ENCODE measurements at regions not wholly inside any gene's neighbourhood (a gene's known extent, or its start where the extent isn't known, plus 50 kb on each side); places are given as distances from the start of the nearest gene placed in this dataset.
"Not testable (repeated sequence)": the region's sequence is repeated elsewhere in the genome, so short reads cannot be mapped to it uniquely, and the experiment has no call there.

DNA sequence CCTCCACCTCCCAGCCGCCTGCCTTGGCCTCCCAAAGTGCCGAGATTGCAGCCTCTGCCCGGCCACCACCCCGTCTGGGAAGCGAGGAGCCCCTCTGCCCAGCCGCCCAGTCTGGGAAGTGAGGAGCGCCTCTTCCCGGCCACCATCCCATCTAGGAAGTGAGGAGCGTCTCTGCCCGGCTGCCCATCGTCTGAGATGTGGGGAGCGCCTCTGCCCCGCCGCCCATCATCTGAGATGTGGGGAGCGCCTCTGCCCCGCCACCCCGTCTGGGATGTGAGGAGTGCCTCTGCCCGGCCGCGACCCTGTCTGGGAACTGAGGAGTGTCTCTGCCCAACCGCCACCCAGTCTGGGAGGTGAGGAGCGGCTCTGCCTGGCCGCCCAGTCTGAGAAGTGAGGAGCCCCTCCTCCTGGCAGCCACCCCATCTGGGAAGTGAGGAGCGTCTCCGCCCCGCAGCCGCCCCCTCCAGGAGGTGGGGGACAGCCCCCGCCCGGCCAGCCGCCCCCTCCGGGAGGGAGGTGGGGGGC is 296.3 kb downstream of the HNRNPD start:
- not testable (repeated sequence) for DNase-seq

DNA sequence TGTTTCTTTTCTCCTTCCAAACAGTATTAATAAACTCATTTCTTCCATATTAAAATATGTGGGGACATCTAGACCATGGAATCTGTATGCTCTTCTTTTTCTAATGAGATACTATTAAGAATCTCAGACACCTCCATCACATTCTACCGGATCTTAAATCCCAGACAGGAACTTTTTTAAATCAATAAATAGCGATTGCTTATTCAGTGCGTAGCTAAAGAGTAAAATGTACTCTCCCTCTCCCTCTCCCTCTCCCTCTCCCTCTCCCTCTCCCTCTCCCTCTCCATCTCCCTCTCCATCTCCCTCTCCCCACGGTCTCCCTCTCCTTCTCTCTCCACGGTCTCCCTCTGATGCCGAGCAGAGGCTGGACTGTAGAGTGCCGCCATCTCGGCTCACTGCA is 297.0 kb downstream of the HNRNPD start:
- ATAC-seq, result no peak

More for the DNA sequence above, 296.3 kb downstream of the HNRNPD start:
- not testable (repeated sequence) for ATAC-seq

DNA sequence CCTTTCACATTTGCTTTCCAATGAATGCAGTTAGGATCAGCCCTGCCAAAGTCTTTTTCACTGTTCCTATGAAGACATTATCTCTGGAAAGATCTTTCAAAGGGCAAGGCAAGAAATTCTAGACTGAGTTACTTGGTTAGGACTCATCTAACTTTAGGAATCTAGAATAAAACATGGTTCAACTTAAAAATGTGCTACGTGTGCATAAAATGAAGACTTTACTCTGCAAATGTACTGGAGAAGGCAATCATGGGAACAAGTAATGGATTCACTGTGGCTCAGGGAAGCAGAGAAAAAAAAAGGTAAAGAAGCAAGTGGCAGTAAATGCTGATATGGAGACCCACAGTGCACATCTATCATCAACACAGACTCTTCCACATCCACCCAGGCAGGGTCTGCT is 297.4 kb downstream of the HNRNPD start:
- ATAC-seq (no peak), DNase-seq (no peak)

More for the DNA sequence above, 297.0 kb downstream of the HNRNPD start:
- no peak for DNase-seq

GRCh38 chr4:82071951-82072350 is 301.8 kb downstream of the HNRNPD start:
- no peak for DNase-seq
- no peak for ATAC-seq

DNA sequence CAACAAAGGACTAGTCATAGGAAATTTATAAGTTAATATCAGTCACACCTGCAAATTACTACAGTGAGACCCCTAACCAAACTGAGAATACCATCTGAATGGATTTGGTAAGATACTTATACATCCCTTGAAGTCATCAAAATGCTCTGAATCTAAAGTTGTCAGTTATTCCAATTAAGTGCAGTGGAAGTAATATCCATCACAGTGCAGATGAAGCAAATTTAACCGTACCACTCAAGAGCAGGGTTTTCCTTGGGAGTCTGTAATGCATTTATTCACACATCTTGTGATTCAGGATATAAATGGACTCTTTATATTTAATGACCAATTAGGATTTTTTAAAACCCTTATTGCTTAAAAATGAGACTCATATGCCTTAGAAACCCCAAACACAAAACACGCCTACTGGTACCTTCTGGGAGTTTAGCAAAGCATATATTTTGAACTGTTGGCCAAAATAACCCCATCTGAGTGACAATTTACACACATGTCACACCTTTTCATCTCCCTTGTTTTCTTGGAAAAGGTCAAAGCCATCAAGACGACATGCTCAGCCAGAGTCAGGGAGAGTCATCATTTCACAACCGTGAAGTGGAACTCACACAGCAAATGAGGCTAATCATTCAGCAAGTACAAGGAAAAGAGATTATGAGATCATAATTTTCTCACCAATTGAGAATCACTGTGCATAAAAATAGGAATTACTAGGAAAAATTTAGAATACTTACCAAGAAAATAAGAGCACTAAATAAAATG is 303.7 kb downstream of the HNRNPD start:
- ATAC-seq, result no peak
- no peak for DNase-seq

- DNase-seq (no peak), ATAC-seq (no peak)
These were observed 310.8 kb downstream of the HNRNPD start for GRCh38 chr4:82063017-82063416.

DNA sequence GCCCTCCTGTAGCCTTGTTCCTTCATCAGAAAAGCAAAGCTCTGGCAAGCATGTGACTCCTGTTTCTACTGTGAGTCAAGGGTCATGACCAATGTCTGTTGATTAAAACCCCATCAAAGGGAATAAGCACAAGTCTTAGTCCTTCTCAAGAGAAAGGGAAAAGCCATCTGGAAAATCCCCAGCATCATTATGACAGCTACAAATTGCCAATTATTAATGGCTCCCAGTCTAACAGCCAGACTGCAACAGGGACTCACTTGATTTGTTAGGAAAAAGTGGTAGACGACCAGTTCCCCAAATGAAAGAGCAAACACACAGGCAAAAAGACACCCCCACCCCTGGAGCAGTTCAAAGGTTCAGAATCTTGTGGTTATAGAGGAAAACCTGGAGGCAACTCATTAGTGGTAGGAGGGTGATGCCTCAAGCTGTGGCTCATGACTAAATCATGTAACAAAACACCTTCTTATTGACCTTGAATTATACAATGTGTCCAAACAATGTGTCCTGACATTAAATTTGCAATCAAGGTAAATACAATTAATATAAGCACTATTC is 315.7 kb downstream of the HNRNPD start:
- DNase-seq, result no peak
- no peak for ATAC-seq

- ATAC-seq (no peak), DNase-seq (no peak)
These were observed 318.6 kb downstream of the HNRNPD start for GRCh38 chr4:82055156-82055555.

- ATAC-seq, result no peak
- DNase-seq, result no peak
These were observed 320.4 kb downstream of the HNRNPD start for GRCh38 chr4:82053396-82053795.

DNA sequence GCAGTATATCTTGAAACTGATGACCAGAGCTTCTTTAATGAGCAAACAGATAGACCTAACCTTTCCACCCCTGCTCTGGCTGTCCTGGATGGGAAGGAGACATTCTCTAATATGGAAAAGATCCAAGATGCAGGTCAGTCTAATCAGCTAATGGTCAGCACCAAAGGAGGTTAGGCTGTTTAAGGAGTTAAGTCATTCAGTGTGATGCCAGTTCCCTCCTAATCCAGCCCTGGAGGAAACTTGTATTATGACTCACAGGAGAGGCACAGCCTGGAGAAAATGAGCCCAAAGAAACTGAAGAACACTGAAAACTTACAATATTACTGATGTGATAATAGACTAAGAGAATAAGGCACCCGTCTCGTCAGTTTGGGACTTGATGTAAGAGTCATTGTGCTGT is 323.0 kb downstream of the HNRNPD start:
- ATAC-seq (no peak), DNase-seq (no peak)

DNA sequence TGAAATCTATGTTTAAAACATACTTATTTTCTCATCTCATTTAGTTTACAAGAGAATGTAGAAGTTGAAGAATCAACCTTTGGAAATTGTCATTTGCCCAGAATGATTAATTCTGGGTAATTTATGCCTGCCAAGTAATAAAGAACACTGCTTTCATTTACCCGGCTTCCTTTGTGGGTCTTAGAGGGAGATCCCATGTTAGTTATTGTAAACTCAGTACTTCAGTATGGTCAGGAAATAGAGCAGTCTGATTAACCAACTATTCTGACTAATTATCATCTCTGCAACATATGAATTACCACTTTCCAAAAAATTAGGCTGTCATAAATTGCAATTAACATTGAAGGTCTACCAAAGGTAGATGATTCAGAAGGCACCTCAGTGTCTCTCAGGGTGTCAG is 324.5 kb downstream of the HNRNPD start:
- ATAC-seq (no peak), DNase-seq (no peak)

DNA sequence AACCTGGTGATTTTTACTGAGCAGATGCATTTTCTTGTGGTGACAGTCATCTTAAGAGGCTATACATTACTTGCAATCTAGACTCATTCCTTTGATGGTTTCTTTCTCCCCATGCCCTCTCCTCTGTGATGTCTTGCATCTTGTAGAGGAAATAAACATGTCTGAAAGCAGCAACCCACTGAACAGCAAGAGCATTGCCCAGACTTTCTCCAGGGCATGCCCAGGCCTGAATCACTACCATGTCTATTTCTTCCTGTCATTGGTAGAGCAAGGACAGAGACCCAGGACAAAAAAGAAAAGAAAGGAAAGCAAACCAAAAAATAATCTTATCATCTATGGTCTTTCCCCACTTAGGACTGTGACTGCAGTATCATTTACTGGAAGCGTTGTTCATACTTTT is 326.1 kb downstream of the HNRNPD start:
- ATAC-seq (no peak), DNase-seq (no peak)

DNA sequence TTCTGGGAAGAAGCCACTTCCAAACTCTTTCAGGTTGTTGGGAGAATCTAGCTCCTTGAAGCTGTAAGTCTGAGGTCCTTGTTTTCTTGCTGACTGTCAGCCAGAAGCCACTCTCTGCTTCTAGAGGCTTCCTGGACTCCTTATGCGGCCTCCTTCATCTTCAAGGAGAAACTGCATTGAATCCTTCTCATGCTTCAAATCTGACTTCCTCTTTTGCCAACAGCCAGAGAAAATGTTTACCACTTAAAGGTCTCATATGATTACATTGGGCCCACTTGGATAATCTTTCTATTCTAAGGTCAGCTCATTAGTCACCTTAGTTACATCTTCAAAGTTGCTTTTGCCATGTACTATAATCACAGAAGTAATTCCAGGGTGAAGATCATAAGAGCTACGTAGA is 327.0 kb downstream of the HNRNPD start:
- DNase-seq, result no peak
- ATAC-seq, result no peak

GRCh38 chr4:82045267-82045666 is 328.5 kb downstream of the HNRNPD start:
- no peak for DNase-seq
- ATAC-seq, result no peak

DNA sequence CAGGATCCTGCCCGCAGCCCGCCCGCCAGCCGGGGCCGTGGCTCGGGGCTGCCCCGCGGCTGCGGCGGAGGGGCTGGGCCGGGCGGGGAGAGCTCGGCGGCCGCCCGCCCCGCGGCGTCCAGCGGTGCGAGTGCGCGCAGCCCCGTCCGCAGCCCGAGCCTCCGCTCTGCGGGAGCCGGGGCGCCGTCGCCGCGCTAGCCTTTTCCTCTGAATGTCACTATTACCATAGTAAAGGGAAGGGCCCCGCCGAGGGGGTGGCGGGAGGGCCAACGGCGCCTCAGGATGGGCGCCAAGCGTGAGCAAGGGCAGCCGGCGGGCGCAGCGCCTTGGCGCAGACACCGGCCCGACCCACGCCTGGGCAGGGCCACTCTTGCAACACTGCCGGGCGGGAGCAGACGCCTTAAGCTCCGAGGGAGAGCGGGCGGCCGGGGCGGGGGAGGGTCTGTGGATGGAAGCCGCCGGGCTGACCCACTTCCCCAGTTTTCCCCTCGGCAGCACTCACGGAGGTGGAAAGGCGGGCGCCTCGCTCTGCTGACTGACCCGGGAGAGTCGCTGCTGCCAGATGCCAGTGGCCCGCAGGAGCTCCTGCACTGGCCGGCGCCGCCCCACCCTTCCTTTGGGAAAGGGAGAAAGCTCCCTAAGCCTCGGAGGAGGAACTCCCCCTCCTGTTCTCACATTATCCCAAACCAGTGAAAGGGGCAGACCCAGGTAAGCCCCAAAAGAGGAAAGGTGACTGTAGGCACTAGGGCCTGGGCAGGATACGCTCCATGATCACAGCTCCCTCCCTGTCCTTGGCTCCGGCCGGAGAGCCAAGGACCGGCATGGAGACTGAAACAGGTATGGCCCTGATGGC is 329.4 kb downstream of the HNRNPD start:
- ATAC-seq (peak; percentile 50), DNase-seq (peak; percentile 35)

DNA sequence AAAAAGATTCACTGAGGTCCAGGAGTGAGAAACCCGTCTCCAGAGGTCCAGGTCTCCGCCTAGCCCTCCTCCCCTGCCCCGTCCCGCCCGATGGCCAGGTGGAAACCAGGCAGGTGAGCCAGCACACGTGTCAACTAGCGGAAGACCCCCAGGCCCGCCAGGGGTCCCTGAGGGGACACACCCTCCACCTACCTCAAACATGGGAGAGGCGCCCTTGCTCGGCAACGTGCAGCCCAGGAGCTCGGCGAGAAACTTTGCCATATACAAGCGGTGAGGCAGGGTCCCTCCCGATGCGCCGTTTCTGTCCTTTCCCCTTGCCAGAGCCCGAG is 330.0 kb downstream of the HNRNPD start:
- ATAC-seq, result no peak
- peak; percentile 10 for DNase-seq

DNA sequence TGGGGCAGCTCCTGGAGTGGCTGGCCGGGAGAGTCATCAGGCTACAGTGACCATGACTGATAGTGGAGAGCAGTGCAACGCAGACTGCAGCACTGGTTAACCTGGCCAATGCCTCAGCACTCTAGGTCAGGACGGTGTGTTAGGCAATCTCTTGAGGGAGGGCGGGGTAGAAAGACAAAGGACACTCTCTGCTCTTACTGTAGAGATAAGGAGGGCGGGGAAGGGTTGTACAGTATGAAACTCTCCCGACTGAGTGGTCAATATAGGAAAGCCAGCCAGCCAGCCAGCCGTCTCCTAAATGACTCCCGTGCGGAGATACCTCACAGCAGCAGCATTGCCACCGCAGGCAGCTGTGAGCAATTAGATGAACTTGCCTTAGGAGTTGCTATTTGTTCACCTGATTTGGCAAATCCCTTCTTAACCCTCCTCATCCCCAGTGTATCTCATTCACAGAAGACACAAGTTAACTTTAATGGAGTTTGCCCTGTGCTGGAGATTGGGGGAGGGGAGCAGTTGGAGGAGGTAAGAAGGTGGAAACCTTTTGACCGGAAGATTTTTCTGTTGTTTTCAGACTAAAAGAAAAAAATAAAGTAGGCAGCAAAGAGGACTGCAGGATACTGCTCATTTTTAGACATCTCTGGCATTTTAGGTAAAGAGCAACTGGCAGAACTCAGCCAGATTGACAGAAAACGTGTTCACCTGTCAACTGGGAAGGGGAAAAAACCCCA is 330.5 kb downstream of the HNRNPD start:
- ATAC-seq, result no peak
- no peak for DNase-seq

GRCh38 chr4:82042042-82042441 is 331.7 kb downstream of the HNRNPD start:
- no peak for DNase-seq
- ATAC-seq, result peak; percentile 92

- ATAC-seq, result no peak
- no peak for DNase-seq
These were observed 334.9 kb downstream of the HNRNPD start for GRCh38 chr4:82038936-82039335.

DNA sequence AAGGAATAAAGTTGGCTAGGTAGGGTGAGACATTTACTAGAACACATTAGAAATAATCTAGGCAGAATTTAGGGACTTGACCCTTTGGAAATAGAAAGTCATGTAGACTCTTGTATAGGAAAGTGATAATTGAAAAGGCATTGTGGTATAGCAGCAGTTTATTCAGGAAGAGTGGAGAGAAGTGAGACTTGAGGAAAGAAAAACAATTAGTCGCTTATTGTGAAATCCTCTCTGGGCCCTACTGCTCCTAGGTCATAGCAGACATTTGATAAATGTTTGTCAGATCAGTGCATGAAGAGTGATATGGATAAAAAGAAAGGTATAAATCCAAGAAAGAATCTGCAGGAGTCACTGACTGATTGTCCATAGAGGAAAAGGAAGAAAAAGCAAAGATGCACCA is 337.6 kb downstream of the HNRNPD start:
- DNase-seq (no peak), ATAC-seq (no peak)

DNA sequence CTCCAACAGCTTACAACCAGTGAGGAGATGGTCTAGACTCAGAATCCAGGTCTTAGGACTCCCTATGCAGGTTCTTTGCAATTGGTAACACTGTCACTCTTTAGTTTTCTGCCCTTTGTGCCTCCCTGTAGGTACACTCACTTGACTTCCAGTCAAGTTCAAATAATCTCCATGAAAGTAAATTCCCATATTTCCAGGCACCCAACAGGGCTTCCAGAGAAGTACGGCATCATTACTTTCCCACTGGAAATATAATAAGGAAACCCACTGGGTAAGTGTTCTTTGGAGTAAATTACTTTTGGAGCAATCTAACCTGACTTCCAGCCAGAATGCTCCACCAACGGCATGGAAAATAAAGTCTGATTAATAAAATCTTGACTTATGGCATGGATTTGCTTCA is 338.9 kb downstream of the HNRNPD start:
- ATAC-seq (no peak), DNase-seq (no peak)

- DNase-seq, result no peak
- no peak for ATAC-seq
These were observed 339.9 kb downstream of the HNRNPD start for GRCh38 chr4:82033862-82034261.
